Non-pigmented ciliary epithelial cell (primary cell): ENCODE measurements at regions not wholly inside any gene's neighbourhood (a gene's known extent, or its start where the extent isn't known, plus 50 kb on each side); places are given as distances from the start of the nearest gene placed in this dataset.

ENCODE experiments used
- DNase-seq: peaks from one replicate; pipeline ENCODE4 v3.0.0-alpha.2; 2010; ENCODE audit warnings: low read depth

DNA sequence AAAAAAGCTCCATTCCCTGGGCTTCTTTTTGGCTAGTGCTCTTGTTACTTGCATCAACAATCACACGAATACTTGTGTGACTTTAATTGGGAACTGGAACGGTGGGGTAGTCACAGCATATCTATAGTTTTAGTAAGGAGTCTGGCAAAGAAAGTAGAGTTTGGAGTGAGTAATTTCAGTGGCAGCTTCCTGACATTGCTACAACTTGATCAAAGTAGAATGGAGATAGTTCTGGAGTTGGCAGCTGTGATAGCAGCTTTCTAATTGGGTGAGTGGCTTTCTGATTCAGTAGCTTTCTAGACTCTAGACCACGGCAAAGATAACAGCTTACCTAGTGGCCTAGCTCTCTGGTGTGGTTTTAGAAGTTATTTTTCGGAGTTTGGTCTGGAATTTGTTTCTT is 475.0 kb downstream of the TUSC7 start:
- peak; percentile 1 for DNase-seq

DNA sequence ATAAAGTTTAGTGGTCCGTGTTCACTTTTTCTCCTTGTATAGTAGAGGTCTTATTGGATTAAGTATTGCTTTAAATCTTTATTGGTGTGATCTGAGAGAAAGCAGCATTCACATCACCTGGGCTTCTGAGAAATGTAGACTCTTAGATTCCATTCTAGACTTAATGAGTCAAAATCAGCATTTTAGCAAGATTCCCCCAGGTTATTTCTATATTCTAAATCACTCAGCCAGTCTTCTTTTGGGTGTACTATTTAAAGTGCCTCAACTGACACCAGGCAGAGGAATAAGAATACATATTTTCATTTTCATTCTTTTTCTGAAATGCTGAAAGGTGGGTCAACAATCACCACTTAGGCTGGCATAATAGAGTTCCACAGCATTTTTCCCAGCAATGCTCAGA is 481.7 kb downstream of the TUSC7 start:
- no peak for DNase-seq

DNA sequence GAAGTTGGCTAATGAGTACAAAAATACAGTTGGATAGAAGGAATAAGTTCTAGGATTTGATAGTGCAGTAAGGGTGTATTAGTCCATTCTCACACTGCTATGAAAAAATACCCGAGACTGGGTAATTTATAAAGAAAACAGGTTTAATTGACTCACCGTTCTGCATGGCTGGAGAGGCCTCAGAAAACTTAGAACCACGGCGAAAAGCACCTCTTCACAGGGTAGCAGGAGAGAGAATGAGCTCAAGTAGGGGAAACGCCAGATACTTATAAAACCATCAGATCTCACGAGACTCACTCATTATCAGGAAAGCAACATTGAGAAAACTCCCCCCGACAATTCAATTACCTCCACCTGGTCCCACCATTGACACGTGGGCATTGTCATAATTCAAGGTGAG is 483.3 kb downstream of the TUSC7 start:
- no peak for DNase-seq

DNA sequence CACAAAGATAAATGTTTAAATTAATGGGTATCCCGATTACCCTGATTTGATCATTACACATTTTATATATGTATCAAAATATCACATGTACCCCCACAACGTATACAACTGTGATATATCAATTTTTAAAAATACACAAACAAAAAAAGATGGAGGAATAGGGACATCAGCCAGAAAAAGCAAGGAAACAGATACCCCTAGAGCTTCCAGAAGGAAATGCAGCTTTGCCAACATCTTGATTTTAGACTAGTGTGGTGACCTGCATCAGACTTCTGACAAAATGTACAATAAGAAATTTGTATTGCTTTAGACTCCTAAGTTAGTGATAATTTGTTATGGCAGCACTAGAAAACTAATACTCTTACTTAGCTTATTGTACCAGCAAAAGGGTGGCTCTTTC is 483.8 kb downstream of the TUSC7 start:
- DNase-seq = no peak

DNA sequence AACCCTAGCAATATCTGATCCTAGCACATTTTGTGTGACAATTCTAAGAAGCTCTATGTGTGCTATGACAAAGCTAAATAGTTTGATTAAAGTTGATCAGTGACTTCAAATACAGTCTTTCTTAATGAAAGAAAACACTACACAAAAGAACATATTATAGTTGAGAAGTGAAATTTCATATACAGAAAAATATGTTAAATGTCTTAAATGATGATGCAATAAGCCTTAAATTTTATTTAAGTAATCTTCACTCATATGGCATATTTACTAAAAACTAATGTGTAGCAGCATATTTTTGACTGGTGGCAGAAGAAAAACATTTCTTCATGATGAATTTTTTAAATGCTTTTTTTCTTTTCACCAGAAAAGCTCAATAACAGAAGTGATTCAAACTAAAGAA is 485.5 kb downstream of the TUSC7 start:
- DNase-seq = no peak

DNA sequence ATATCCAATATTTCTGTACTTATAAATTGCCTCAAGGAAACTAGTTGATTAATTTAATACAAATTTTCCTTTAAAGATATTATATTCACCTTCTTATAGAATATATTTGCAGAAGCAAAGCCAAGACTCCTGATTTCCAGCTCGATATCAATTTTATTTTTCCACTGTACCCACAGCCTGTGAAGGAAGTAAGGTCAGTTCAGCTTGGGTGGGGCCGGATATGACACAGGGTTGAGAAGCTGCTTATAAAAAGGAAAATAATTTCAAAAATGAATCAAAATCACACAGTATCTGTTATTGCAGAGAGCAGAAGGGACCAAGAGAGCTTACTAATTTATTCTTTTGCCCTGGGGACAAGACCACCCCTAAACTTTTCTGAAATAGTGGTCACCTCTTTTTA is 491.4 kb downstream of the TUSC7 start:
- DNase-seq = no peak

DNA sequence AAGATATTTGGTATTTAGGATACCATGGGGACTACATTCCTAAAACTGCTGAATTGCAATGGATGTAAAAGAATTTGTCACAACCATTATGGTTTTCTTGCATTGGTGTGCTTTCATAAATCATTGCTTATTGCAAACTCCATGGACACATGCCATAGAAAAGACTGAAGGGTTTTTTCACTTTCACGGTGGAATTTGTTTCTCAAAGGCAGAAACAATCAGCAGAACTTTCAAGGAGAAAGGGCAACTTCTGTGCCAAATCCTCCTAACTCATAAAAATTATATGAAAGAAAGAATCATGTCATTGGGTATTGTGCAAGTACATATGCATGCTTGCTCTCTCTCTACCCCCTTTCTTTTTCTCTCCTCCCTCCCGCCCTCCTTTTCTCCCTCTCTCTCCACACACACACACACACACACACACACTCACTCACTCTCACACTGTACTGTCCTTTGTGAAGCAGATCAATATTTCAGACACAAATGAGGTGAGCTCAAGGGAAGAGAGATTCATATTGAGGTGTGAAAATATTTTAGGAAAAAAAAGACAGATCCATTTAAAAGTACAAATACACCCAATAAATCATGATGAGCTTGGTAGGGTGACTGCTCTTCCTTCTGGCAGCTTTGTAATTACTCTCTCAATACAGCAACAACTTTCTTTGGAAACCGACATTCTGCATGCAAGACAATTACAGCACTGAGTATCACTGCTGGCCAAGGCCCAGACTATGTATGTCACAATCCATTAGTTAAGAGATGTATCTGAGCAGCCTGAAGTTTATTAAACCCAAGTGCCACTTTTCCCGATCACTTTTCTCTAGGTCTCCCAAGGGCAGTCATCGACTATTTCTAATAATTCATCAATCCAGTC is 492.6 kb downstream of the TUSC7 start:
- no peak for DNase-seq

DNA sequence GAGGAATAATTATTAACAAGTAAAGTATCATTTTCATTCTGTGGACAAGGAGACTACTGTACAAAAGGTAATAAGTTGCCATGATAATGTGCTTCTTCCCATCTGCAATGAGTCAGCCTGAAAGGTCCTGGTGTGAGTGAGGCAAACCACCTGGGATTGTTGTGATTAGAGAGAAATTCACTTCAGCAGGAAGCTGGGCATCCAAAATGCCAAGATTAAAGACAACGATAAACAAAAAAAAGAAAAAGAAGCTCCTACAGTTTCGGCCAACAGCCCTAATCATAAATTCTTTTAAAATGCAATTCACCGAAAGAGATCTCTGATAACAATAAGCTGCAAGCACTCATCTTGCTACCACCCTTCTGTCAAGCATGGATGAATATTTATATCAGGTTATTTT is 507.8 kb downstream of the TUSC7 start:
- no peak for DNase-seq

DNA sequence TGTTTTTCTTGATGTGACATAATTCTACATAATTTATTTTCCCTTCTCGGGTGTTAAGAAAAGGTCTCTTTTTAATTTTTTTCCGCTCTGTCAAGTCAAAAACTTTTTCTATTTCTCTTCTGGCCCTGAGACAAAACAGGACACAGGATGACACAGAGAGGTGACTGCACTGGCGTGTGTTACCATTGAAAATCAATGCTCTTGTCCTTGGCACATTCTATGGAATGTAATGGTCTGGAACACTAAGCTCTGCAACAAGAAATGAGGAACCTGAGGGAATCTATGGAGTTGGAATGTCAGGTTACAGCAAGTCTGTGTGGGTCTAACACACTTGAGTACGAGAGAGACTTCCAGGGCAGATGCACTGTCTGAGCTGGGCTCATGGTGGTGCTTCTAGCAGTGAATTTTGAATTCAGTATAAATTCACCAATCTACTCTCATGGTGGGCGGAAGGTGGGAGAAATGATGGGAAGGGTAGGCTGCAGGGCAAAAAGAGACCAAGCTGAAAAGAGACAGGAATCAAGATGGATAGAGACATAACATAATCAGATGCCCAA is 508.3 kb downstream of the TUSC7 start:
- no peak for DNase-seq

DNA sequence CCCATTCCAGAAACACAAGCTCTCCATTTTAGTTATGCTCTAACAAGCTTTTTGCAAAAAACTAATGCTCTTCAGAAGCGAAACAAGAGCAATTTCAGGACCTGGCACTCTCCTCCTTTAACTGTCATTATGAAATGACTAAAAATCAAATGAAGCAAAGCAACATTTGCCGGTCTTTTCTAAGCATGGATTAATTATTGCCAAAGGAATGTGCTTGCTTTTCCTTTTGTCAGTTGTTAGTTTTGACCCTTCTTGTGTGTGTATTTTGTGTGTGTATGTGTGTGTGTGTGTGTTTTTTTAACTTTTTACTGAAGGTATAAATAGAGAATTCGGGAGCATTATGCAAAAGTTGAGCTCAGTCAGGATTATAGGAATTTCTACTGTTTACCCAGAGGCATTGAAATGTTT is 509.1 kb downstream of the TUSC7 start:
- DNase-seq = no peak

DNA sequence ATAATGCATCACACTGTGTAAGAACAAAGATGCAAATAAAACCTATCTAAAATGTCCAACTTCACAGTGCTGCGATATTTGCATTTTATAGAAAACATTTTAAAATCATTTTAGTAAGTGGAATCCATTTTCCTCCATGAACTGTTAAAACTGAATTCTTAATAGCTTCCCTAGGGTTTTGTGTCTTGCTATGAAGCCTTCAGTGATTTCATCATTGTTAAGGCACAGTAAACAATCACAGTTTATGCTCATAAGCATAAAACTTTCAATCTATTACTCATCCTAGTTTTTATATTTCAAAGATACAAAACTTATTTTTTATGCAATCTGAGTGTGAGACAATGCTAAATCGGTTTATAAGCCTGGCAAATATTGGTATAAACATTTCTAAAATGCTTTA is 509.7 kb downstream of the TUSC7 start:
- no peak for DNase-seq

DNA sequence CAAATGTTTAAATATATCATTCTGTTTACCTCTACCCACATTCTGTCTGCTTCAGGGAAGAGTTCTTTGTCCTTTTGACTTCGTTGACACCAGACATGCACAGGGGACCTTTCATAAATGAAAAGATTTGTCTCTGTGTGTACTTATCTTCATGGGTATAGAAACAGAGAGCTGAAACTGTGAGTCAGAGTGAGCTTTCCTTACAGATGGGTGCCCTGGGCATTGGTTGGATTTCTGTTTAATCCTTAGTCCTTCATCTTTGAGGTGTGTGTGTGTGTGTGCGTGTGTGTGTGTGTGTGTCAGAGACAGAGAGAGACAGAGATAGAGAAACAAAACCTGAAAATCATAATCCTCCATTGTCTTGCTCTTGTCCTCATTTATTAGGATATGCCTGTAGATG is 517.4 kb downstream of the TUSC7 start:
- DNase-seq = no peak

DNA sequence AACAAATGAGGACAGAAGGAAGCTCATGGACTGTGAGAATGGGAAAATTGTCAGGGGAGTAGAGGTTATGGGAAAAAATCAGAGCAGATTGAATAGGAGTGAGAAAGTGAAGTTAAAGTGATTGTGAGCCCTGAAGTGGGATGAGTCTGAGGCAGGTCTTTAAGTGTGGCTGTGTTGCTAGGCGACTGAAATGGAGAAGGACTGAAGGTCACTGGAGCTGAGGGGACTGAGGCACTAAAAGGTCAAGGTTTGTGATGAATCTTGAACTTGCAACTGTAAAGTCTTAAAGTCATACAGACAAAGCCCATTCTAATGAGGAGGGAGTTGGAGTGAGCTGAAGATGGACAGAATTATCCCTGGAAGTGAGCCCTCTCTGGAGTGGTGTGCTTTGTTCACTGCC is 518.9 kb downstream of the TUSC7 start:
- DNase-seq = no peak

DNA sequence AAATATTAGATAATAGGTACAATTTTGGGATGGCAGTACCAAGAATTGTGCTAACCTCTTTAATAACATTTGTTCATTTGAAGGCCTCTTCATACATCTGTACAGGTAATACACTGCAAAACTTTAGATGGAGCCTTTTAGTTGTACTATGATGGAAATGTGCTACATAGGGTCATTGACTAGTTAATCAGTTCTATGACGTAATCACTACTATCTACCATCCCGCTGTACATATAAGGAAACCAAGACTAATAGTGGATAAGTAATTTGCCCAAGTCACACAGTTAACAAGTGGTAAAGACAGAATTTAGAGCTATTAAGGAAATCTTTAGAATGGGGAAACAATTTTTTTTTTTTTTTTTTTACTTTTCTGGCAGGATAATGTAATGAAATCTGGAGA is 521.3 kb downstream of the TUSC7 start:
- DNase-seq = no peak

DNA sequence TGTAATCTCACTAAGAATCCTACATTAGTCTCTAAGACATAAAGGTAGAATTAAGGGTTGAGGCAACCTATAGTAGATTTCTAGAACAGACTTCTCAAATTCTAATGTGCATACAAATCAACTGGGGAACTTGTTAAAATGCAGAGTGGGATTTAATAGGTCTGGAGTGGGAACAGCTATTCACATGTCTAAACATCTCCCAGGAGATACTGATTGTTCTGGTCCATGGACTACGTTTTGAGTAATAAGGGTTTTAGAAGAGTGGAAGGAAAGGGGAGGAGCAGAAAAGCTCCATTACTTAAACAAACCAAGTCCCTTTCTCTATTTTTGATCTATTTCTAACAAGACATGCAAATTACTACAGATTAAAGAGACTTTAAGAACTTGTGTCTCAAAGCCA is 524.8 kb downstream of the TUSC7 start:
- no peak for DNase-seq

DNA sequence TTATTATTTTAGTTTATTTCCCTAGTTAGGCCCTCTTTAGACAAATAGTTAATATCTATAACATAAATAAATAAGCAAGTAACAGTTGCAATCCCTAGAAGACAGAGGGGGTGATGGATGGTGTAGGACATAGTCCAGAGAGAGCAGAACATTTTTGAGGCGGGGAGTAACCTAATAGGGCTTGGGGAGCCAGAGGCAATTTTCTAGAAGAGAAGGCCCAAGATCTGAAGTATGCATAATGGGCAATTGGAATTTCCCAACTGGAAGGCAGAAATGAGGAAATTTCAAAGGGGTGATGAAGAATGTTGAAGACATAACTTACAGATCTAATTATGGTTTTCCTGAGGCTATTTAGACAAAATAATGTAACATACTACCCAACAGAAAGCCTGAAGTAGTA is 525.7 kb downstream of the TUSC7 start:
- no peak for DNase-seq

DNA sequence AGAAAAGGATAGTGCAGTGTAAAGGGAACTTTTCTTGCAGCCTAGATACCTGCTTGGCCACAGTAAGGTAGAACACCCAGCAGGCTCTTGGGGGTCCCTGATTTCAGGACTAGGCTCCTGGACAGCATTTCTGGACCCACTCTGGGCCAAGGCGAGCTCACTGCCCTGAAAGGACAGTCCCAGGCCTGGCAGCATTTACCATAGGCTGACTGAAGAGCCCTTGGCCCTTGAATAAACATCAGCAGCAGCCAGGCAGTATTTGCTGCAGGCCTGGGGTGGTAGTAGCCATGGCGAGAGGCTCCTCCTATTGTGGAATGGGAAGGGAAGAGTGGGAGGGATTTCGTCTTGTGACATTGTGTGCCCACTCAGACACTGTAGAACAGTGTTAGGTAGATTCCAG is 529.2 kb downstream of the TUSC7 start:
- no peak for DNase-seq

DNA sequence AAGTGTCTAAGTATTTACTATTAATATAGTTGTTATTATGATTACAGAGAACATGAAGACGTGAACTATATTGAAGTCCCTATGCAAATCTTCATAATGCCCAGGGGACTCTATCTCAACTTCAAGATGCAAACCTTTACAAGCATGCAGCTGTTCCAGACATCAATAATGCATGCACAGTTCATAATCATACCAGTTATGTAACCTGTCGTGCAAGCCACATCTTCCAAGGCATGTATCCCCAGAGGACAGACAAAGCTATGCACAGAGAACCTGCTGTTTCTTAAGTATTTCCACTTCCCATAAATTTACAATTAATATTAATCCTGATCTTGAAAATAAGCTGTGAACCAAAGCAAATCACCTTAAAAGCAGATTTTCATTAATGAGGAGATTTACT is 534.1 kb downstream of the TUSC7 start:
- no peak for DNase-seq

DNA sequence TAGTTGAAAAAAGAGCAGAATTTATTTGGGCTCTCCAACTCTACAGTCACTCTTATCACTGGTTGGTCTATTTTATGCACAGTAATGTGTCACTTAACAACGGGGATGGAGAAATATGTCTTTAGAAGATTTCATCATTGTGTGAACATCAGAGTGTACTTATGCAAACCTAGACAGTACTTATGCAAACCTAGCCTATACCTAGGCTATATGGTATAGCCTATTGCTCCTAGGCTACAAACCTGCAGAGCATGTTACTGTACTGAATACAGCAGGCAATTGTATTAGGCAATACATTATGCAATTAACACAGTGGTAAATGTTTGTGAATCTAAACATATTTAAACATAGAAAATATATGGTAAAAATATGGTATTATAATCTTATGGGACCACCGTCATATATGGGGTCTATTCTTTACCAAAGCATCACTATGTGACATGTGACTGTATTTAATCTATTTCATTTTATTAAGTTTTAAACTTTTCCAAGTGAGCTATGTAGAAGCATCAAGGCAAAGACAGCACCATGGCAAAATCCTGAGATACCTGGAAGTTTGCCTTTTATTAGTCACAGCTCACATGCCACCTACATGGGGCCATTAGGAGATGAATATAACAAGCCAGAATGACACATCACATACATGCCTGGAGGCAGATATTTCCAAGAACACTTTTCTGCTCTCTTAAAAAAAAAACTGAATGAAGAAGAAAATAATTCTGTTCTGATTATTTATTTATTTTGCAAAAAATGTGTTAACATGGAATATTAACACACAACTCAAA is 537.4 kb downstream of the TUSC7 start:
- DNase-seq = no peak

DNA sequence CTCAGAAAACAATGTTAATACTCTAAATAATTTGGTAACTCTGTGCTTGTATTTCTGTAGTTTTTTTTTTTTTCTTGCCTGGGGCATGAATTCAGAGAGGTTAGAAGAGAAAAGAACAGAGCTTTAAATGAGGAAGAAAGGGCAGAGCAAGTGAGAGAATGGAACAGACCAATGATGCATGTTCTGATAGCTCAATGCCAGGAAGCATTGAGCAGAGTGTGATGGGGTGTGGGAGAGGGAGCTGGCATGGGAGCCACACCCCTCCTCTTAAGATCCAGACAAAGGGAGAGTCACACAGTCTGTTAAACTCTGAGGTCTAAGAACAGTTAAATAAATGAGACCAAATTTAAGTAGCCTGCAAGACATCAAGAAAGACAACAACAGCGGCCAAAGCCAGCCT is 538.6 kb downstream of the TUSC7 start:
- DNase-seq = no peak

DNA sequence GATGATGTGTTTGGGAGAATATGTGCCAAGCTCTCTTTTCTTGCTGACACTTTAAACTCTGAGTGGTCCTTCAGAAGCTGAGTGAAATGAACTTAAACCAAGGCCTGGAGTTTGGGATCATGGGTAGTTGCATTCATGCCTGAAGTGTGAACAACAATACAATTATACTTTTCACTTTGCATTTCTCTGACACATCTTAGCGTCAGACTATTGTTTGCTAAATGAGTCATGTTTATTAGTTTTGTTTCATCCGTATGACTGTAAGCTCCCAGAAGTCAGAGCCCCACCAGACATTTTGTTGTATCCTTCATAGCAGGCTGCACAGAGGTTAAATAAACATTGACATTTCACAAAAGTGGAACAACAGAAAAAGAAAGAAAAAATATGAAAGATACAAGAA is 542.6 kb downstream of the TUSC7 start:
- DNase-seq = no peak

DNA sequence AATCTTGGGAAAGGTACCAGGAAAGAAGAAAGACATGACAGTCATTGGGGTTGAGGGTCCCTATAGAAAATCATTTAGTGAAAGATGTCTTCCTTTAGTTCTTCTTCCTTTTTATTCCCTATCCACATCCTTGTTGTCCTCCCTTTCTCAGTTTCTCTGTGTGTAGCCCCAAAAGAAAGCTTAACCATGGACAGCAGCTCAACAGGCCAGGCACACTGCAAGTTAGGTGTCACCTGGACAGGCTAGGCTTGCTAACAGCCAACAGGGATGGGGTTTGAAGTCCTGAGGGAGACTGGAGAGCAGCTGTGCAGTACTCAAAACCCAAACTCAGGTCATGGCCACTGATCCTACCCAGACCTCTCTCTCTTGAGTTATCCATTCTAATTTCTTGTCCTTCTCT is 543.1 kb downstream of the TUSC7 start:
- no peak for DNase-seq

DNA sequence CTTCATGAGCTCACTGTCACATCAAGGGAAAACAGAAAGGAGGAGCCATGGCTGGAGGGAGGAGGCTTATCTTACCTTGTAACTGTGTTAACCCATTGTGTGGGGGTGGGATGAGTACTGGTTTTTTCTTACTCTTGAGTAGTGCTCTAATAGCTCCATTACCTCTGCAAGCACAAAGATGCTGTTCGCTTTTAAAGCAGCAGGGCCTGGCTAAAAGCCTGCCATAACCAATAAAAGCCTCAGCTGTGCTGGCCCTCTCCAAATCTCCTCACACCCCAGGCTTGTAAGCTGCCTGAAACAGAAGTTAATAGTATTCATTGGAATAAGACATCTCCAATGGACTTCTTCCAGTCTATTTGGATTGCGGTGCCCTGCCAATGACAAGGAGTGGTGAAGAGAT is 544.1 kb downstream of the TUSC7 start:
- DNase-seq = no peak
